Activated CD4-positive, alpha-beta T cell treated with anti-CD3 and anti-CD28 coated beads for 36 hours (primary cell): ENCODE measurements at regions not wholly inside any gene's neighbourhood (a gene's known extent, or its start where the extent isn't known, plus 50 kb on each side); places are given as distances from the start of the nearest gene placed in this dataset.

Experiments used
- ATAC-seq: fragments of 200-7000 bp; cut with Tn5 transposase; one replicate; pipeline ENCODE4 v1.10.0; 2021; ENCODE audit warnings: mild to moderate bottlenecking, moderate library complexity
- CTCF ChIA-PET: fragments of 350-600 bp; sonication (Branson Sonifier 250); formaldehyde crosslinking; loops from one replicate; lab custom pipeline; 2021; ENCODE audit warnings: antibody characterized with exemption; lab: Charles Lee
- POLR2A ChIA-PET: fragments of 350-600 bp; sonication (Branson Sonifier 250); formaldehyde crosslinking; loops from one replicate; lab custom pipeline; 2021; ENCODE audit warnings: antibody characterized with exemption, inconsistent platforms; lab: Charles Lee
- DNase-seq: peaks from one replicate; pipeline ENCODE4 v3.0.0-alpha.2; 2020
- H3K27ac Mint-ChIP-seq: one replicate; pipeline ENCODE4 v1.8.0; 2021; ENCODE audit warnings: mixed read lengths
- H3K27me3 Mint-ChIP-seq: one replicate; pipeline ENCODE4 v1.8.0; 2021; ENCODE audit warnings: mixed read lengths
- H3K36me3 Mint-ChIP-seq: one replicate; pipeline ENCODE4 v1.8.0; 2021; ENCODE audit warnings: low read depth, mixed read lengths
- H3K4me1 Mint-ChIP-seq: one replicate; pipeline ENCODE4 v1.8.0; 2021; ENCODE audit warnings: mixed read lengths
- H3K4me3 Mint-ChIP-seq: one replicate; pipeline ENCODE4 v1.8.0; 2021; ENCODE audit warnings: mild to moderate bottlenecking, moderate library complexity, mixed read lengths
- H3K9me3 Mint-ChIP-seq: one replicate; pipeline ENCODE4 v1.8.0; 2021; ENCODE audit warnings: low read depth, mixed read lengths
- intact Hi-C, 2 experiments: fragments of 100-400 bp; cut with DNase I in 1 of 2; cut with micrococcal nuclease in 1 of 2; formaldehyde crosslinking; loops; one replicate each; pipeline versions ENCODE4 v1.14.2 to v1.15.1; 2022 to 2024; cut with DNase I, micrococcal nuclease

DNA sequence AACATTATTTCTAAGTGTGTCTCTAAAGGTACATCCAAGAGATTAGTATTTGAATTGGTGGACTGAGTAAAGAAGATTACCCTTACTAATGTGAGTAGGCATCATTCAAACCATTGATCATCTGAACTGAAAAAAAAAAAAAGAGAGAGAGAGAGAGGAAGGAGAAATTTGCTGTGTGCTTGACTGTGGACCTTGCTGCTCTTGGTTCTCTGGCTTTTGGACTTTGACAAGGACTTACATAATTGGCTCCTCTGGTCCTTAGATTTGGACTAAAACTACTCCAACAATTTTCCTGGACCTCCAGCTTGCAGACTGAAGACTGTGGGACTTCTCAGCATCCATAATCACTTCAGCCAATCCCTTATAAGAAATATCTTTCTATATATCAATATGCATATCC is 1091.9 kb upstream of the EDIL3 start:
- ChIA-PET CTCF (no interaction called here), POLR2A (no interaction called here)
- Mint-ChIP-seq H3K4me3 (no peak overlapping the region), H3K9me3 (peaks cover 8% of the 10 kb centered on the region), H3K36me3 (no peaks in the 10 kb centered on the region), H3K4me1 (no peaks in the 10 kb centered on the region), H3K27ac (no peak overlapping the region), H3K27me3 (no peaks in the 10 kb centered on the region)
- DNase-seq: no peak
- ATAC-seq: no peak
- intact Hi-C loops: no loop called here

DNA sequence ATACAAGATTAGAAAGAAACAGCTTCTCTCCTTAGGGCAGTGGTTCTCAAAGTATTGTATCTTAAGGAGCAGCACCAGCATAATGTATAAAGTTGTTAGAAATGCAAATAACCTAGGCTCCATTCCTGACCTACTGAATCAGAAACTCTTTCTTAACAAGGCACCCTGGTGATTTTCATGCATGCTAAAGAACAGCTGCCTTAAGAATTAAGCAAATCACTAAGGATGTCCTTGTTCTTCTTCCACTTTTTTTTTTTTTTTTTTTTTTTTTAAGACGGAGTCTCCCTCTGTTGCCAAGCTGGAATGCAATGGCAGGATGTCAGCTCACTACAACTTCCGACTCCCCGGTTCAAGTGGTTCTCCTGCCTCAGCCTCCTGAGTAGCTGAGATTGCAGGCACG is 1095.2 kb upstream of the EDIL3 start:
- H3K4me1 Mint-ChIP-seq: no peaks in the 10 kb centered on the region
- ChIA-PET CTCF (no interaction called here), POLR2A (no interaction called here)
- H3K4me3 Mint-ChIP-seq: no peak overlapping the region
- ATAC-seq (no peak), DNase-seq (no peak)
- H3K36me3 Mint-ChIP-seq: no peaks in the 10 kb centered on the region
- intact Hi-C loops: no loop called here
- no peak overlapping the region for H3K27ac Mint-ChIP-seq
- H3K27me3 Mint-ChIP-seq: no peaks in the 10 kb centered on the region
- peaks cover 8% of the 10 kb centered on the region for H3K9me3 Mint-ChIP-seq

DNA sequence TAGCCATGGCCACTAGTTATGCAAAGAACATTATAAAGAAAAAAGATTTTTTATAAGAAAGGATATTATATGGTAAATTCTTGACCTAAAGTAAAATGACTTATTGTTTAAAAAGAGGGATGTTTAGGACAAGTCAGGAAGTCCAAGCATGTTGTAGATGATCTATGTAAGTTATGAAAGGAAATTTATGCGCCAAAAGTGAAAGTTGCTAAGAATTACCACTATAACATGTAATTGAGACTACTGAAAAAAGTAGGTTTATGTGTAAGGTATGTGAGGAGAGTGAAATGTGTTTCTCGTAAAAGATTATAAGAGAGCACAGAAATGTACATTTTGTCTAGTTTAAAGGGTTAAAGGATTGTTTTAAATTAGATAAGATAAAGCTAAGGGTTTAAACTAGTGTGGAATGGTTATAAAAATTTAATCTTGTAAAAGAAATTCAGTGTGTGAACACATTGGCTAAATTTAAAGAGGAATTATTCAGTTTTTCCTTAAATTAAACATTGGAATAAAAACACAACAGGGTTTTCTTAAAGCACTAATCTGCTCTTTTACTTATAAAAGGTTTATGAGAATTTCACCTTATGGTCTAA is 1100.4 kb upstream of the EDIL3 start:
- ATAC-seq (no peak), DNase-seq (no peak)
- Mint-ChIP-seq H3K4me3 (no peak overlapping the region), H3K36me3 (no peaks in the 10 kb centered on the region), H3K27me3 (no peaks in the 10 kb centered on the region), H3K4me1 (no peaks in the 10 kb centered on the region), H3K9me3 (peaks cover 6% of the 10 kb centered on the region), H3K27ac (no peak overlapping the region)
- POLR2A ChIA-PET: no interaction called here
- CTCF ChIA-PET: no interaction called here
- intact Hi-C loops: no loop called here

DNA sequence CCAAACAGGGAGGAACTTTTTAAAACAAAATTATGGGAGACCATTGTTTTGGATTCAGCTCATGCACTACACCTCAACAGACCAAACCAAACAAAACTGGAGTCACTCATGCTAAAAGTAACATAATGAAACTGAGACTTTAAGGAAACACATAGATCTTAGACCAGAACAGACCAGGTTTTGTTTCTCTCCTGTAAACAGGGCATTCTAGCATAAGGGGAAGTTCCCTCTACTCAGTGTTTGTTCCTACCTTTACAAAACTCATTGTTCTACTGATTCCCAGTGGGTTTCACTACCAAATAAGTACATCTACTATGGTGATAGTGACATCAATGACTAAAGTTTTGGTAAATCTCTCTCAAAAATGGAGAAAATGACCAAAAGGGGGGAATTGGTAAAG is 1103.6 kb upstream of the EDIL3 start:
- CTCF ChIA-PET: interaction anchor here (1.1 kb wide), 1 partner anchor 22 kb away, joined by 3 read pairs; no protein-coding TSS in a partner anchor
- no peaks in the 10 kb centered on the region for H3K27me3 Mint-ChIP-seq
- H3K4me1 Mint-ChIP-seq: no peaks in the 10 kb centered on the region
- no peak for ATAC-seq
- peaks cover 15% of the 10 kb centered on the region for H3K9me3 Mint-ChIP-seq
- POLR2A ChIA-PET: no interaction called here
- intact Hi-C loops: no loop called here
- no peak for DNase-seq
- no peak overlapping the region for H3K4me3 Mint-ChIP-seq
- no peak overlapping the region for H3K27ac Mint-ChIP-seq
- no peaks in the 10 kb centered on the region for H3K36me3 Mint-ChIP-seq

GRCh38 chr5:85500869-85501268 is 1116.2 kb upstream of the EDIL3 start:
- ChIA-PET CTCF (no interaction called here), POLR2A (no interaction called here)
- intact Hi-C loops: no loop called here
- no peak overlapping the region for H3K27ac Mint-ChIP-seq
- DNase-seq (no peak), ATAC-seq (no peak)
- H3K4me3 Mint-ChIP-seq: no peak overlapping the region
- H3K27me3 Mint-ChIP-seq: no peaks in the 10 kb centered on the region
- no peaks in the 10 kb centered on the region for H3K4me1 Mint-ChIP-seq
- no peaks in the 10 kb centered on the region for H3K36me3 Mint-ChIP-seq
- H3K9me3 Mint-ChIP-seq: peaks cover 4% of the 10 kb centered on the region

- ChIA-PET CTCF (no interaction called here), POLR2A (no interaction called here)
- Mint-ChIP-seq H3K4me3 (no peak overlapping the region), H3K27ac (no peak overlapping the region), H3K36me3 (no peaks in the 10 kb centered on the region), H3K27me3 (no peaks in the 10 kb centered on the region), H3K9me3 (peaks cover 2% of the 10 kb centered on the region), H3K4me1 (no peaks in the 10 kb centered on the region)
- intact Hi-C loops: no loop called here
- ATAC-seq (no peak), DNase-seq (no peak)
Observed at GRCh38 chr5:85512896-85513295, 1104.8 kb upstream of the COX7C start.

GRCh38 chr5:85515588-85515987 is 1102.2 kb upstream of the COX7C start:
- Mint-ChIP-seq H3K4me3 (no peak overlapping the region), H3K9me3 (no peaks in the 10 kb centered on the region), H3K27me3 (no peaks in the 10 kb centered on the region), H3K27ac (no peak overlapping the region), H3K36me3 (no peaks in the 10 kb centered on the region), H3K4me1 (no peaks in the 10 kb centered on the region)
- intact Hi-C loops: no loop called here
- DNase-seq (no peak), ATAC-seq (no peak)
- ChIA-PET POLR2A (no interaction called here), CTCF (no interaction called here)

DNA sequence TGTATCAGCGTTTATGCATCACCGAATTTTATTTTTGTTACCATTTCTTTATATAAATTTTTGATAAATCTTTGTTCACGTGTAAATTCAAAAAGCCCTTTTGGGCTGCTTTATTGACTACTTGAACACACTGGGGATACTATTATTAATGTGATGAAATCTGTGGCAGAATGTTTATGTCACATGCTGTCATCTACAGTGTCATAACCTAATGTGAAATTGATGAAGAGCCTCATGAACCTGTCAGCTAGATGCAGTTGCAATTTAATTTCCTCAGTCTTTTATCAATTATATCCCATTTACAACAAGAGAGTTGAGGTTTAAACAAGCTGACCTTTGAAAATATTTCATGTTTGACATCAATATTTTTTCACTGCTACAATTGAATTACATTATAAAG is 1100.4 kb upstream of the COX7C start:
- ChIA-PET POLR2A (no interaction called here), CTCF (no interaction called here)
- ATAC-seq (no peak), DNase-seq (no peak)
- H3K27me3 Mint-ChIP-seq: no peaks in the 10 kb centered on the region
- intact Hi-C loops: no loop called here
- no peaks in the 10 kb centered on the region for H3K36me3 Mint-ChIP-seq
- no peaks in the 10 kb centered on the region for H3K9me3 Mint-ChIP-seq
- H3K4me1 Mint-ChIP-seq: no peaks in the 10 kb centered on the region
- H3K4me3 Mint-ChIP-seq: no peak overlapping the region
- no peak overlapping the region for H3K27ac Mint-ChIP-seq

- POLR2A ChIA-PET: no interaction called here
- H3K4me3 Mint-ChIP-seq: no peak overlapping the region
- H3K27me3 Mint-ChIP-seq: no peaks in the 10 kb centered on the region
- H3K36me3 Mint-ChIP-seq: no peaks in the 10 kb centered on the region
- CTCF ChIA-PET: no interaction called here
- no peaks in the 10 kb centered on the region for H3K4me1 Mint-ChIP-seq
- H3K27ac Mint-ChIP-seq: no peak overlapping the region
- intact Hi-C loops: no loop called here
- DNase-seq: no peak
- H3K9me3 Mint-ChIP-seq: no peaks in the 10 kb centered on the region
- ATAC-seq: no peak
Observed at GRCh38 chr5:85533341-85534047, 1084.2 kb upstream of the COX7C start.

DNA sequence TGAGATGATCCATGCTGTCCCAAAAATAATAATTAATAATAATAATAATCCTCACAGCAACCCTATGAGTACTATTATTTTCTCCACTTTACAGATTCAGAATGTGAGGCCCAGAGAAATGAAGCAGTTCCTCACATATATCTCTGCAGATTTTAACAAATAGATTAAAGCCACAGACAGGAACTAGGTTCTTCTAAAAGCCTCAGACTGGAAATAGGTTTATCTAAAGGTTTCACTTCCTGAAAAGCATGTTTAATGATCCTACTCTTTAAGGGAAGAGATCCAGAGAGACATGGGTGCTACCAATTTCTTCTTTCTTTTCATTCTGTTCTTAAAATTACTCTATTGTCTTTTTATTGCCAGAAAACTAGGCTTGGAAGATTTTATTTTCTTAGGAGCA is 1079.4 kb upstream of the COX7C start:
- Mint-ChIP-seq H3K27me3 (no peaks in the 10 kb centered on the region), H3K36me3 (no peaks in the 10 kb centered on the region), H3K9me3 (no peaks in the 10 kb centered on the region), H3K4me3 (no peak overlapping the region), H3K27ac (no peak overlapping the region), H3K4me1 (no peaks in the 10 kb centered on the region)
- no peak for ATAC-seq
- intact Hi-C loops: no loop called here
- CTCF ChIA-PET: no interaction called here
- no peak for DNase-seq
- POLR2A ChIA-PET: no interaction called here

GRCh38 chr5:85545129-85545528 is 1072.6 kb upstream of the COX7C start:
- no peak for ATAC-seq
- Mint-ChIP-seq H3K4me3 (no peak overlapping the region), H3K36me3 (no peaks in the 10 kb centered on the region), H3K27me3 (no peaks in the 10 kb centered on the region), H3K9me3 (peaks cover 8% of the 10 kb centered on the region), H3K27ac (no peak overlapping the region), H3K4me1 (no peaks in the 10 kb centered on the region)
- intact Hi-C loops: no loop called here
- POLR2A ChIA-PET: no interaction called here
- no peak for DNase-seq
- CTCF ChIA-PET: no interaction called here

- DNase-seq: no peak
- intact Hi-C loops: no loop called here
- Mint-ChIP-seq H3K4me1 (no peaks in the 10 kb centered on the region), H3K36me3 (no peaks in the 10 kb centered on the region), H3K4me3 (no peak overlapping the region), H3K27ac (no peak overlapping the region), H3K9me3 (peaks cover 13% of the 10 kb centered on the region), H3K27me3 (no peaks in the 10 kb centered on the region)
- POLR2A ChIA-PET: no interaction called here
- no peak for ATAC-seq
- CTCF ChIA-PET: no interaction called here
Observed at GRCh38 chr5:85549229-85549628, 1068.5 kb upstream of the COX7C start.
